ENCODE measurements at regions not wholly inside any gene's neighbourhood (a gene's known extent, or its start where the extent isn't known, plus 50 kb on each side); places are given as distances from the start of the nearest gene placed in this dataset.

DNA sequence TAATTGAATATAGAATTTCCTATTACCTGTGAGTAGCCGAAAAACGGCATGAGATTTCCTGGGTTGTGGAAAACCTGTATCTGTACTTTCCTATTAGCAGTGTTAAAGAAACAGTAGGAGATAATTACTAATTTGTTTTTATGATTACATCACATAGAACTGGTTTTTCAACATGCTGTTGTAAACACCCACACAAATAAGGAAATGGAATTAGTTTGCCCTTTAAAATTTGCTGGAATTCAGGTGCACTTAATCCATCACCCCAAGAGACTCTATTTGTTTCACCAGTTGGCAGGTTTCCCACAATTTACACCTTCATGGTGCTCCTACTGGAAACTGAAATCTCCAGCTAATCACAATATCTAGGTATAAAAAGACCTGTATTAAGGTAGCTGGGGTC is 274.1 kb upstream of the SLC8A1 start:
- DNase-seq (ENCODE audit: low read depth) = no peak
- H3K4me3 ChIP-seq (ENCODE audit: control insufficient read depth, low read depth, low read length) = no peak overlapping the region
- TF ChIP-seq, protein P1, sequence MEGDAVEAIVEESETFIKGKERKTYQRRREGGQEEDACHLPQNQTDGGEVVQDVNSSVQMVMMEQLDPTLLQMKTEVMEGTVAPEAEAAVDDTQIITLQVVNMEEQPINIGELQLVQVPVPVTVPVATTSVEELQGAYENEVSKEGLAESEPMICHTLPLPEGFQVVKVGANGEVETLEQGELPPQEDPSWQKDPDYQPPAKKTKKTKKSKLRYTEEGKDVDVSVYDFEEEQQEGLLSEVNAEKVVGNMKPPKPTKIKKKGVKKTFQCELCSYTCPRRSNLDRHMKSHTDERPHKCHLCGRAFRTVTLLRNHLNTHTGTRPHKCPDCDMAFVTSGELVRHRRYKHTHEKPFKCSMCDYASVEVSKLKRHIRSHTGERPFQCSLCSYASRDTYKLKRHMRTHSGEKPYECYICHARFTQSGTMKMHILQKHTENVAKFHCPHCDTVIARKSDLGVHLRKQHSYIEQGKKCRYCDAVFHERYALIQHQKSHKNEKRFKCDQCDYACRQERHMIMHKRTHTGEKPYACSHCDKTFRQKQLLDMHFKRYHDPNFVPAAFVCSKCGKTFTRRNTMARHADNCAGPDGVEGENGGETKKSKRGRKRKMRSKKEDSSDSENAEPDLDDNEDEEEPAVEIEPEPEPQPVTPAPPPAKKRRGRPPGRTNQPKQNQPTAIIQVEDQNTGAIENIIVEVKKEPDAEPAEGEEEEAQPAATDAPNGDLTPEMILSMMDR (conservative IDR thresholded peaks at IDR 0.05; ENCODE audit: control insufficient read depth, insufficient read depth, low read depth, low read length) = no peak

DNA sequence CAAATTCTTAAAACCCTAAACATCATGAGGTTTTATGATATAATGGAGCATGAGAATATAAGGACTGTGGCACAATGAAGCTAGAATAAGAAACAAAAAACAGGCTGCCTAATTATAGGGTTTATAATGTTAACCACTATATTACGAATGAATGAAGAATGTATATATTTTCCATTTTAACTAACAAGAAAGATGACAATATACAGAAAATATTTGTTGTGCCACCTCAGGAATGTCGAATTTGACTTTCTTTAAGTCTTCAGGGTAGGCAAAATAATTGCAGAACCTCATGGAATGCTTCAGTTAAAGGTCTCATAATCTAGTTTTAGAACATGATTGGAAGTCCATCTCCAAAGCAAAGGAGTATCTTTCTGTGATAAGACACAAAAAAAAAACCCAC is 282.9 kb upstream of the SLC8A1 start:
- no peak overlapping the region for H3K4me3 ChIP-seq (ENCODE audit: control insufficient read depth, low read depth, low read length)
- TF ChIP-seq, protein P1 (conservative IDR thresholded peaks at IDR 0.05; ENCODE audit: control insufficient read depth, insufficient read depth, low read depth, low read length) = no peak
- DNase-seq (ENCODE audit: low read depth) = no peak

DNA sequence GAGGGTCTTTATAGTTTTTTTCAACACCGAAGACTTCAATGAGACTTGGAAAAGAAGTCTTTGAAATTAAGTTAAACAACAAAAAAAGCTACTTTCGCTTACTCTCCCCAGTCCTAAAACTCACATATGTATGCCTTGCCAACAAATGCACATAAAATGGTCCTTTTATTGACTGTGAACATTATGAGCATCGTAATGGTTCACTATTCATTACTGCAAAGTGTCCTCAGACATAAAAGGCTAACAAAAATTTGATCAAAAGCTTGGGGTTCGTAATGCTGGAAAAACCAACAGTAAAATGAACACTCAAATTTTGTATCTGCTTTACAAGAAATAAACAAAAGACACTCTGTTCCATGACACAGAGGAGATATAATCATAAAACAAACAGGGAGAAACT is 285.3 kb upstream of the SLC8A1 start:
- no peak overlapping the region for H3K4me3 ChIP-seq (ENCODE audit: control insufficient read depth, low read depth, low read length)
- TF ChIP-seq, protein P1 (conservative IDR thresholded peaks at IDR 0.05; ENCODE audit: control insufficient read depth, insufficient read depth, low read depth, low read length) = no peak
- no peak for DNase-seq (ENCODE audit: low read depth)

DNA sequence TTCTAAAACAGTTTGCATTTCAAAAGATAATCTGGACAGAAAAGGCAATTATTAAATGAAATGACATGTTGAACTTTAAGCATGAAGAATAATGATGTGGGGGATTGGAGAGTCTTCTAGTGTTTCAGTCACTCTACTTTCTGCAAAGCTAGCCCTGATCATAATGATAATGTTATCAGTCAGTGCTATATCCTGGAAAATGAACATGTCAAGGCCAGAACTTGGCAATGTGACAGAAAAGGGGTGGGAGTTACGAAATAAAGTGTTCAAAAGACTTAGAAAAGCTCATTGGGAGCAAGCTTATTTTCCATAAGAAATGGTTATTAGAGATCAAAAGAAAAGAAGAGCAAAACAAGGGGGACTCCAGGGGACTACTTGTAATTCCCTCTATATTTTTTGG is 288.5 kb upstream of the SLC8A1 start:
- no peak for DNase-seq (ENCODE audit: low read depth)
- TF ChIP-seq, protein P1 (conservative IDR thresholded peaks at IDR 0.05; ENCODE audit: control insufficient read depth, insufficient read depth, low read depth, low read length) = no peak
- H3K4me3 ChIP-seq (ENCODE audit: control insufficient read depth, low read depth, low read length) = no peak overlapping the region

DNA sequence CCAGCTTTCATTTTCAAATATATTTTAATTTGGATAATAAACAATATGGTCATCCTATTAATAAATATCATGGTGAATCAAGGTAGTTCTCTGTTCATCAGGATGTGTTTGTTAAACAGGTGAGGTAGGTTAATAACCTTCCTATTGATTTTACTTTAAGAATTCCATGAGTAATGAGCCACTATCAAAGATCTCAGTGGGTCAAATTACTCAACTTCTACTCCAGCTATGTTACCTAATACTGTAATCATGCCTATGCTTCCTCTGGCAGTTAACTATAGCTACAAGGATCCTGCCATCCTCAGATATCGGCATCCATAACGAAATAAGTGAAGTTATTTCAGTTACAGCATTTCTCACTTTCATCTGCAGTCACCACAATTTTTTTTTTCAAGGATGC is 289.6 kb upstream of the SLC8A1 start:
- H3K4me3 ChIP-seq (ENCODE audit: control insufficient read depth, low read depth, low read length) = no peak overlapping the region
- TF ChIP-seq, protein P1 (conservative IDR thresholded peaks at IDR 0.05; ENCODE audit: control insufficient read depth, insufficient read depth, low read depth, low read length) = no peak
- no peak for DNase-seq (ENCODE audit: low read depth)

DNA sequence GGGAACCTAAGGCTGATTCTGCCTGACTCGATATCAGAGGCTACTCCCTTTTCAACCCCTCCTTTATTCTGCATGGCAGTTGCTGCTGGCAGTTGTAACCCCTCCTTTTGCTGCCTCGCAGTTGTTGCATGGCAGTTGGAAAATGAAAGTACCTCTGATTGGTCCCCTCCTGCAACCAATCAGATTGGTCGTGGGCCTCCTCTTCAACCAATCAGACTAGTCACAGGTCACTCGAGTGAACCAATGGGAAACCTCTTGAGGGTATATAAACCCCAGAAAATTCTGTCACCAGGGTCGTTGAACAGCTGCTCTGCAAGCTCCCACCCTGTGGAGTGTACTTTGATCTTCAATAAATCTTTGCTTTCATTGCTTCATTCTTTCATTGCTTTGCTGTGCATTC is 294.3 kb upstream of the SLC8A1 start:
- H3K4me3 ChIP-seq (ENCODE audit: control insufficient read depth, low read depth, low read length) = no peak overlapping the region
- DNase-seq (ENCODE audit: low read depth) = no peak
- TF ChIP-seq, protein P1 (conservative IDR thresholded peaks at IDR 0.05; ENCODE audit: control insufficient read depth, insufficient read depth, low read depth, low read length) = no peak

DNA sequence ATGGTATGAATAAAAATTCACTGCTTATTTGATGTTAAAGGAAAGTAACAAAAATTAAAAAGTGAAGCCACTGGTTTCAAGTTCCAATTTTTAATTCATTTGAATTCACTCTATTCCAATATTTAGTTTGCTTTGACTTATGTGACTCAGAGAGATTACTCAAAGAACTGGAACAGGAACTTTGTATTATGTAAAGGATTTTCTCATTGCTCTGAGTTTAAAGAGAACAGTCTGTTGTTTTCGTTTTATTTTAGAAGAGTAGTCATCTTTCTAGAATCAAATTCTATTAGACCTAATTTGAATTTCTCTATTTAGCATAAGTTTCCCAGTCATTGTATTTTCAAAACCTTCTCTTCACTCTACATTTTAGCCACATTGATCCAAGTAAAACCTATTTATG is 300.1 kb upstream of the SLC8A1 start:
- H3K4me3 ChIP-seq (ENCODE audit: control insufficient read depth, low read depth, low read length) = no peak overlapping the region
- TF ChIP-seq, protein P1 (conservative IDR thresholded peaks at IDR 0.05; ENCODE audit: control insufficient read depth, insufficient read depth, low read depth, low read length) = no peak
- DNase-seq (ENCODE audit: low read depth) = peak; percentile 48

Data from fibroblast of mammary gland (primary cell).